Cardiac muscle cell (in vitro differentiated cells and primary cell): ENCODE measurements at regions not wholly inside any gene's neighbourhood (a gene's known extent, or its start where the extent isn't known, plus 50 kb on each side); places are given as distances from the start of the nearest gene placed in this dataset.
"Not testable (repeated sequence)": the region's sequence is repeated elsewhere in the genome, so short reads cannot be mapped to it uniquely, and the experiment has no call there.

Experiments
- DNase-seq, 2 donors: peaks; one replicate each; pipeline versions ENCODE4 v3.0.0 to v3.0.0-alpha.2; 2010 to 2017; ENCODE audit warnings: low read depth in 1 of 2, low spot score in 1 of 2
- H3K27ac ChIP-seq: fragments of 200-600 bp; sonication (generic); 2 replicates; pipeline ENCODE4 v1.5.1; 2016
- H3K27me3 ChIP-seq: fragments of 200-600 bp; sonication (generic); 2 replicates; pipeline ENCODE4 v1.6.0; 2016; ENCODE audit warnings: control low read depth
- H3K36me3 ChIP-seq: fragments of 200-600 bp; sonication (generic); 2 replicates; pipeline ENCODE4 v1.5.1; 2016; ENCODE audit warnings: control low read depth
- H3K4me1 ChIP-seq: fragments of 200-600 bp; sonication (generic); 2 replicates; pipeline ENCODE4 v1.8.1; 2017; ENCODE audit warnings: low read depth, mild to moderate bottlenecking, mixed run types
- H3K4me3 ChIP-seq: fragments of 200-600 bp; sonication (generic); 2 replicates; pipeline ENCODE4 v1.5.1; 2016; ENCODE audit warnings: mild to moderate bottlenecking
- H3K9me3 ChIP-seq: fragments of 200-600 bp; sonication (generic); 2 replicates; pipeline ENCODE4 v1.5.1; 2017; ENCODE audit warnings: low read depth, mild to moderate bottlenecking, control low read depth
- TF ChIP-seq, protein P1 (sequence below): IDR thresholded peaks from 2 replicates; pipeline ENCODE4 v1.5.1; 2012; ENCODE audit warnings: low read depth, mild to moderate bottlenecking, low read length

DNA sequence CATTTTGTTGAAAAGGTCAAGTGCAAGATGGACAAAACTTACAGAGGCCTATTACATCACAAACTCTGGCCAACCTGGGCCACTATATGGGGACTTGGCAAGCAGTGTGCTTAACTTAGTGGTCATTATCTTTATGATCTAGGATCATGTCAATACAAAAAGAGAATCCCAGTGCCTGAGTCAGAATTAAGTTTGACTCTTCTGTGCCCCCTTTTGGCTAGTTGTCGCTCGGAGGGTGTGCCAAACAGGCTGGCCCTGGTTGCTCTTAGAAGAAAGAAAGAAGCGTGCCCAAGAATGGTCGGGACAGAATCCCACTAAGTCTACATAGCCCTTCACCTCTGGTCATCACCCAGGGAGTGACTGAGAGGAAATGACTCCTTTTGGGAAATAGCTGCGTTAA is 100.1 kb downstream of the EIF4E start:
- Histone ChIP-seq H3K4me1 (peaks cover 9% of the 10 kb centered on the region), H3K36me3 (no peaks in the 10 kb centered on the region), H3K9me3 (no peaks in the 10 kb centered on the region), H3K4me3 (no peak overlapping the region), H3K27ac (no peak overlapping the region), H3K27me3 (no peaks in the 10 kb centered on the region)
- TF ChIP-seq, protein P1, sequence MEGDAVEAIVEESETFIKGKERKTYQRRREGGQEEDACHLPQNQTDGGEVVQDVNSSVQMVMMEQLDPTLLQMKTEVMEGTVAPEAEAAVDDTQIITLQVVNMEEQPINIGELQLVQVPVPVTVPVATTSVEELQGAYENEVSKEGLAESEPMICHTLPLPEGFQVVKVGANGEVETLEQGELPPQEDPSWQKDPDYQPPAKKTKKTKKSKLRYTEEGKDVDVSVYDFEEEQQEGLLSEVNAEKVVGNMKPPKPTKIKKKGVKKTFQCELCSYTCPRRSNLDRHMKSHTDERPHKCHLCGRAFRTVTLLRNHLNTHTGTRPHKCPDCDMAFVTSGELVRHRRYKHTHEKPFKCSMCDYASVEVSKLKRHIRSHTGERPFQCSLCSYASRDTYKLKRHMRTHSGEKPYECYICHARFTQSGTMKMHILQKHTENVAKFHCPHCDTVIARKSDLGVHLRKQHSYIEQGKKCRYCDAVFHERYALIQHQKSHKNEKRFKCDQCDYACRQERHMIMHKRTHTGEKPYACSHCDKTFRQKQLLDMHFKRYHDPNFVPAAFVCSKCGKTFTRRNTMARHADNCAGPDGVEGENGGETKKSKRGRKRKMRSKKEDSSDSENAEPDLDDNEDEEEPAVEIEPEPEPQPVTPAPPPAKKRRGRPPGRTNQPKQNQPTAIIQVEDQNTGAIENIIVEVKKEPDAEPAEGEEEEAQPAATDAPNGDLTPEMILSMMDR: no peak
- DNase-seq: no peak

DNA sequence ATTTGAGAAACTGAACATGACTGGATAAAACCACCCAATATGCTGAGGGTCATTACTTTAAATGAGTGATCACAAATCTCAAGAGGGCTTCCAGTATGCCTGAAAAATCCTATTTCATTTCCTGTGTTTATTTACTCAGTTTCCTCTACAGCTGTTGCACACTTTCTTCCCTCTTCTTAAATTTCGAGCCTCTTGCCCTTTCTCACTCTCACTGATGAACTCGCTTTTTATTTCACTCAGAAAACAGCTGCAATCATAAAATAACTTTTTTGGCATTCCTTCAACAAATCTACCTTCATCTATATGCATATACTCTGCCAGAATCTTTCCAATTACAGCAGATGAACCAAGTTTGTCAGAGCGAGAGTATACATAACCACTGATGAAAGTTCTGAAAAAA is 101.3 kb downstream of the EIF4E start:
- H3K27ac ChIP-seq: no peak overlapping the region
- peaks cover under 1% of the 10 kb centered on the region for H3K4me1 ChIP-seq
- DNase-seq: no peak
- H3K4me3 ChIP-seq: no peak overlapping the region
- no peaks in the 10 kb centered on the region for H3K36me3 ChIP-seq
- TF ChIP-seq, protein P1: no peak
- H3K9me3 ChIP-seq: no peaks in the 10 kb centered on the region
- H3K27me3 ChIP-seq: no peaks in the 10 kb centered on the region

GRCh38 chr4:98822144-98822543 is 106.8 kb downstream of the EIF4E start:
- H3K36me3 ChIP-seq: no peaks in the 10 kb centered on the region
- no peak overlapping the region for H3K4me3 ChIP-seq
- TF ChIP-seq, protein P1: no peak
- no peak for DNase-seq
- H3K27ac ChIP-seq: no peak overlapping the region
- no peaks in the 10 kb centered on the region for H3K9me3 ChIP-seq
- H3K4me1 ChIP-seq: no peaks in the 10 kb centered on the region
- no peaks in the 10 kb centered on the region for H3K27me3 ChIP-seq

- not testable (repeated sequence) for H3K27ac ChIP-seq, H3K27me3 ChIP-seq, H3K4me1 ChIP-seq, H3K4me3 ChIP-seq, DNase-seq, H3K36me3 ChIP-seq, H3K9me3 ChIP-seq
Measured at GRCh38 chr4:98818116-98818515, 110.8 kb downstream of the EIF4E start.

DNA sequence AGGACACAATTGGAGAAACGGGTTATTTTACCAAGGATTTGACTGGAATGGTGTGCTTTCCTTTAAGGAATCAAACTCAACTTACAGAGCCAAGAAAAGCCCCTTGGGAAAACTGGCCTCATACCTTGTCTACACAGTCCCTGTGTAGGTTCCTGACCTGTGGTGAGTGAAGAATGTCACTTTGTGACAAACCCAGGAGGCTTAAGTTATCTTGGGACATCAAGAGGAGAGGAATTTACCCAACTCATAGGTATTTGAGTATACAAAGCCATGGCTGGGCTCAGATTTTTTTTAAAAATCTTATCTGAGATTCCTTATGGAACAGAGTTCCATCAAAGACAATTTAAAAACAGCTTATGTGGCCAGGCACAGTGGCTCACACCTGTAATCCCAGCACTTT is 112.1 kb downstream of the EIF4E start:
- TF ChIP-seq, protein P1: no peak
- H3K4me3 ChIP-seq: no peak overlapping the region
- no peaks in the 10 kb centered on the region for H3K36me3 ChIP-seq
- no peaks in the 10 kb centered on the region for H3K9me3 ChIP-seq
- no peak for DNase-seq
- H3K27me3 ChIP-seq: no peaks in the 10 kb centered on the region
- H3K4me1 ChIP-seq: no peaks in the 10 kb centered on the region
- no peak overlapping the region for H3K27ac ChIP-seq

- H3K9me3 ChIP-seq: no peaks in the 10 kb centered on the region
- H3K36me3 ChIP-seq: no peaks in the 10 kb centered on the region
- no peak overlapping the region for H3K4me3 ChIP-seq
- no peaks in the 10 kb centered on the region for H3K4me1 ChIP-seq
- no peak for DNase-seq
- H3K27me3 ChIP-seq: no peaks in the 10 kb centered on the region
- H3K27ac ChIP-seq: no peak overlapping the region
- TF ChIP-seq, protein P1: no peak
Measured at GRCh38 chr4:98816386-98816785, 112.5 kb downstream of the EIF4E start.
